Inflammatory macrophage treated with lipopolysaccharide for 4 hours (primary cell): ENCODE measurements at regions not wholly inside any gene's neighbourhood (a gene's known extent, or its start where the extent isn't known, plus 50 kb on each side); places are given as distances from the start of the nearest gene placed in this dataset.
A peak's percentile ranks its signal among the peaks of the same experiment; 100 is the strongest.
"Not testable (repeated sequence)": the region's sequence is repeated elsewhere in the genome, so short reads cannot be mapped to it uniquely, and the experiment has no call there.

Experiments
- DNase-seq: peaks from one replicate; pipeline ENCODE4 v3.0.0-alpha.2; 2020

GRCh38 chrY:13756615-13757014 is 52.9 kb downstream of the TMSB4Y start:
- no peak for DNase-seq

GRCh38 chrY:13766040-13766439 is 62.3 kb downstream of the TMSB4Y start:
- no peak for DNase-seq

- DNase-seq = no peak
Measured at GRCh38 chrY:13790108-13790793, 86.6 kb downstream of the TMSB4Y start.

- no peak for DNase-seq
Measured at GRCh38 chrY:13795067-13795466, 91.4 kb downstream of the TMSB4Y start.

- DNase-seq = no peak
Measured at GRCh38 chrY:13802828-13803227, 99.1 kb downstream of the TMSB4Y start.

GRCh38 chrY:13803424-13803823 is 99.7 kb downstream of the TMSB4Y start:
- no peak for DNase-seq

- DNase-seq = no peak
Measured at GRCh38 chrY:13804124-13805056, 100.7 kb downstream of the TMSB4Y start.

- DNase-seq = peak; percentile 41
Measured at GRCh38 chrY:13805057-13805735, 101.5 kb downstream of the TMSB4Y start.

GRCh38 chrY:13805736-13806067 is 102.0 kb downstream of the TMSB4Y start:
- DNase-seq = no peak

- no peak for DNase-seq
Measured at GRCh38 chrY:13830089-13830488, 126.4 kb downstream of the TMSB4Y start.

GRCh38 chrY:13844411-13844810 is 140.7 kb downstream of the TMSB4Y start:
- DNase-seq = peak; percentile 1

- DNase-seq = no peak
Measured at GRCh38 chrY:13845276-13845675, 141.0 kb downstream of the VCY start.

- DNase-seq = no peak
Measured at GRCh38 chrY:13869611-13870010, 116.7 kb downstream of the VCY start.

- DNase-seq = no peak
Measured at GRCh38 chrY:13871426-13871825, 114.8 kb downstream of the VCY start.

- DNase-seq = no peak
Measured at GRCh38 chrY:13872696-13873095, 113.6 kb downstream of the VCY start.

- DNase-seq = no peak
Measured at GRCh38 chrY:13878506-13878905, 107.8 kb downstream of the VCY start.

GRCh38 chrY:13881096-13881495 is 105.2 kb downstream of the VCY start:
- no peak for DNase-seq

GRCh38 chrY:13882829-13883228 is 103.4 kb downstream of the VCY start:
- DNase-seq = no peak

- peak; percentile 19 for DNase-seq
Measured at GRCh38 chrY:13894028-13894427, 92.2 kb downstream of the VCY start.

GRCh38 chrY:13907736-13908135 is 78.5 kb downstream of the VCY start:
- no peak for DNase-seq

GRCh38 chrY:13930436-13930835 is 55.8 kb downstream of the VCY start:
- DNase-seq = not testable (repeated sequence)
